HFFc6 (cell line): ENCODE measurements at regions not wholly inside any gene's neighbourhood (a gene's known extent, or its start where the extent isn't known, plus 50 kb on each side); places are given as distances from the start of the nearest gene placed in this dataset.

ENCODE experiments used
- DNase-seq: peaks from one replicate; pipeline ENCODE4 v3.0.0-alpha.2; 2018
- H3K27ac Mint-ChIP-seq: 2 replicates; pipeline ENCODE4 v1.8.0; 2020; ENCODE audit warnings: mild to moderate bottlenecking, mixed read lengths
- H3K27me3 Mint-ChIP-seq: 2 replicates; pipeline ENCODE4 v1.8.0; 2021; ENCODE audit warnings: mild to moderate bottlenecking, moderate library complexity, mixed read lengths; ENCODE audit not compliant: insufficient read depth
- H3K36me3 Mint-ChIP-seq: 2 replicates; pipeline ENCODE4 v1.8.0; 2021; ENCODE audit warnings: low read depth, mixed read lengths
- H3K4me1 Mint-ChIP-seq: 2 replicates; pipeline ENCODE4 v1.8.0; 2020; ENCODE audit warnings: low read depth, mixed read lengths
- H3K4me3 Mint-ChIP-seq: 2 replicates; pipeline ENCODE4 v1.8.0; 2020; ENCODE audit warnings: mild to moderate bottlenecking, moderate library complexity, mixed read lengths
- H3K9me3 Mint-ChIP-seq: 2 replicates; pipeline ENCODE4 v1.8.0; 2020; ENCODE audit warnings: mild to moderate bottlenecking, mixed read lengths
- CTCF ChIP-seq: fragments of 200-600 bp; sonication (generic); IDR thresholded peaks from 2 replicates; pipeline ENCODE4 v1.5.0; 2021; ENCODE audit warnings: antibody characterized with exemption, mild to moderate bottlenecking

- no peak for TF ChIP-seq CTCF
- Mint-ChIP-seq H3K27me3 (no peaks in the 10 kb centered on the region), H3K4me3 (no peak overlapping the region), H3K27ac (no peak overlapping the region), H3K36me3 (peaks cover 6% of the 10 kb centered on the region; the same call in 1 of the 2 replicates), H3K9me3 (peaks cover 73% of the 10 kb centered on the region), H3K4me1 (no peaks in the 10 kb centered on the region)
- DNase-seq: no peak
Measured at GRCh38 chr11:115910379-115910778, 406.2 kb upstream of the CADM1 start.

- peaks cover 7% of the 10 kb centered on the region for H3K36me3 Mint-ChIP-seq
- no peak for DNase-seq
- no peaks in the 10 kb centered on the region for H3K4me1 Mint-ChIP-seq
- no peak overlapping the region for H3K4me3 Mint-ChIP-seq
- H3K27me3 Mint-ChIP-seq: no peaks in the 10 kb centered on the region
- no peak overlapping the region for H3K27ac Mint-ChIP-seq
- peaks cover 60% of the 10 kb centered on the region for H3K9me3 Mint-ChIP-seq
- TF ChIP-seq CTCF: no peak
Measured at GRCh38 chr11:115906171-115906570, 402.0 kb upstream of the CADM1 start.

- H3K9me3 Mint-ChIP-seq: peaks cover 62% of the 10 kb centered on the region
- no peaks in the 10 kb centered on the region for H3K27me3 Mint-ChIP-seq
- TF ChIP-seq CTCF: no peak
- no peak overlapping the region for H3K27ac Mint-ChIP-seq
- DNase-seq: no peak
- H3K4me1 Mint-ChIP-seq: no peaks in the 10 kb centered on the region
- peaks cover 7% of the 10 kb centered on the region for H3K36me3 Mint-ChIP-seq
- no peak overlapping the region for H3K4me3 Mint-ChIP-seq
Measured at GRCh38 chr11:115905341-115906000, 401.3 kb upstream of the CADM1 start.

GRCh38 chr11:115903179-115903578 lies 399.0 kb upstream of the CADM1 start:
- peaks cover 7% of the 10 kb centered on the region for H3K36me3 Mint-ChIP-seq
- H3K27ac Mint-ChIP-seq: no peak overlapping the region
- H3K4me3 Mint-ChIP-seq: no peak overlapping the region
- no peak for DNase-seq
- H3K27me3 Mint-ChIP-seq: peaks cover 2% of the 10 kb centered on the region; the same call in 1 of the 2 replicates
- H3K9me3 Mint-ChIP-seq: peaks cover 64% of the 10 kb centered on the region
- H3K4me1 Mint-ChIP-seq: no peaks in the 10 kb centered on the region
- TF ChIP-seq CTCF: no peak

- peaks cover 2% of the 10 kb centered on the region for H3K27me3 Mint-ChIP-seq
- no peak overlapping the region for H3K27ac Mint-ChIP-seq
- DNase-seq: no peak
- H3K4me3 Mint-ChIP-seq: no peak overlapping the region
- peaks cover 7% of the 10 kb centered on the region for H3K36me3 Mint-ChIP-seq
- peaks cover 55% of the 10 kb centered on the region for H3K9me3 Mint-ChIP-seq
- H3K4me1 Mint-ChIP-seq: no peaks in the 10 kb centered on the region
- TF ChIP-seq CTCF: no peak
Measured at GRCh38 chr11:115901069-115901468, 396.9 kb upstream of the CADM1 start.
